ENCODE measurements at regions not wholly inside any gene's neighbourhood (a gene's known extent, or its start where the extent isn't known, plus 50 kb on each side); places are given as distances from the start of the nearest gene placed in this dataset.

GRCh38 chr3:188049606-188050530 is 104.1 kb upstream of the LPP start:
- no peak for DNase-seq
- H3K4me3 ChIP-seq (ENCODE audit: low read depth, low read length), result no peak overlapping the region
- H3K36me3 ChIP-seq, result no peaks in the 10 kb centered on the region
- TF ChIP-seq CTCF (IDR thresholded peaks at IDR 0.05; ENCODE audit: low read depth, low read length), result no peak
- no peak overlapping the region for H3K27ac ChIP-seq
- no peaks in the 10 kb centered on the region for H3K27me3 ChIP-seq (ENCODE audit: insufficient read depth, low read depth, severe bottlenecking)
- H3K9me3 ChIP-seq (ENCODE audit: severe bottlenecking), result no peaks in the 10 kb centered on the region

GRCh38 chr3:188051801-188052168 is 102.2 kb upstream of the LPP start:
- H3K27me3 ChIP-seq (ENCODE audit: insufficient read depth, low read depth, severe bottlenecking), result no peaks in the 10 kb centered on the region

GRCh38 chr3:188052169-188053035 is 101.6 kb upstream of the LPP start:
- Histone ChIP-seq H3K36me3 (no peaks in the 10 kb centered on the region), H3K27me3 (ENCODE audit: insufficient read depth, low read depth, severe bottlenecking) (no peaks in the 10 kb centered on the region), H3K4me3 (ENCODE audit: low read depth, low read length) (no peak overlapping the region), H3K27ac (no peak overlapping the region), H3K9me3 (ENCODE audit: severe bottlenecking) (no peaks in the 10 kb centered on the region)
- TF ChIP-seq CTCF (IDR thresholded peaks at IDR 0.05; ENCODE audit: low read depth, low read length), result peak; percentile 28; the same call in 1 of the 2 replicates
- peak; percentile 14 for DNase-seq

More at GRCh38 chr3:188051801-188052168, 102.2 kb upstream of the LPP start:
- Histone ChIP-seq H3K9me3 (ENCODE audit: severe bottlenecking) (no peaks in the 10 kb centered on the region), H3K27ac (no peak overlapping the region), H3K36me3 (no peaks in the 10 kb centered on the region), H3K4me3 (ENCODE audit: low read depth, low read length) (no peak overlapping the region)
- DNase-seq, result no peak
- TF ChIP-seq CTCF (IDR thresholded peaks at IDR 0.05; ENCODE audit: low read depth, low read length), result no peak

- no peaks in the 10 kb centered on the region for H3K9me3 ChIP-seq (ENCODE audit: severe bottlenecking)
- DNase-seq, result no peak
- no peak overlapping the region for H3K4me3 ChIP-seq (ENCODE audit: low read depth, low read length)
- no peak for TF ChIP-seq CTCF (IDR thresholded peaks at IDR 0.05; ENCODE audit: low read depth, low read length)
- no peaks in the 10 kb centered on the region for H3K36me3 ChIP-seq
- no peak overlapping the region for H3K27ac ChIP-seq
- H3K27me3 ChIP-seq (ENCODE audit: insufficient read depth, low read depth, severe bottlenecking), result no peaks in the 10 kb centered on the region
Observed at GRCh38 chr3:188053036-188053340, 101.0 kb upstream of the LPP start.

- no peak for DNase-seq
- no peaks in the 10 kb centered on the region for H3K9me3 ChIP-seq (ENCODE audit: severe bottlenecking)
- no peak for TF ChIP-seq CTCF (IDR thresholded peaks at IDR 0.05; ENCODE audit: low read depth, low read length)
- H3K27me3 ChIP-seq (ENCODE audit: insufficient read depth, low read depth, severe bottlenecking), result no peaks in the 10 kb centered on the region
- H3K36me3 ChIP-seq, result no peaks in the 10 kb centered on the region
- H3K4me3 ChIP-seq (ENCODE audit: low read depth, low read length), result no peak overlapping the region
- no peak overlapping the region for H3K27ac ChIP-seq
Observed at GRCh38 chr3:188053710-188054380, 100.1 kb upstream of the LPP start.

All from WERI-Rb-1 (cell line).